ENCODE measurements at regions not wholly inside any gene's neighbourhood (a gene's known extent, or its start where the extent isn't known, plus 50 kb on each side); places are given as distances from the start of the nearest gene placed in this dataset.

DNA sequence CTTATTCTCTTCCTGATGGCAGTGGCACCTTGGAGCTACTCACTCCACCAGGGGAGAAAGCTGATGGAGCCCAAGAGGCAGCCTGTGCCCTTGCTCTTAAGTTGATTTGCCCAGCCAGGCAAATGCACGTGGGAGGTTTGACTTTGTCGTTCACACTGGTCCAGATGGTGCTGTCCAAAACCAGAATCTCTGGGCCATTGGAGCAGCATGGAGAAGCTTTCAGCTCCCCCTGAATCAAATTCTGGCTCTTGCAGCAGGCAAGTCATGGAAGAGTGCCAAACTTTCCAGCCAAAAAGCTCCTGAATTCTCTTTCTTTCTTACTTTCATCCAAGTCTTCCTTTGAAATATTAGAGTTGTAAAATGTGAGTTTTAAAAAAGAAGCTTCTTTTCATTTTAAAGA is 970.4 kb downstream of the RPA4 start:
- ChIA-PET RAD21 (ENCODE audit: low non-redundant PET in 1 of 2, low total read pairs in 2 of 2, uncharacterized antibody in 2 of 2, unreplicated experiment in 2 of 2) (no interaction called here), CTCF (no interaction called here), POLR2A (no interaction called here)
- no peaks in the 10 kb centered on the region for H3K9me2 ChIP-seq (ENCODE audit: insufficient read depth)
- no peaks in the 10 kb centered on the region for H4K20me1 ChIP-seq (ENCODE audit: insufficient read depth)
- TF ChIP-seq SRF (IDR thresholded peaks at IDR 0.05; ENCODE audit: low read depth) (no peak), FOSL1 (IDR thresholded peaks at IDR 0.05; ENCODE audit: low read depth) (no peak), POLR2AphosphoS5 (IDR thresholded peaks at IDR 0.05; ENCODE audit: low read depth, low read length) (no peak), YY1 (IDR thresholded peaks at IDR 0.05; ENCODE audit: extremely low read depth, insufficient replicate concordance, low read depth, low read length) (no peak), EZH2phosphoT487 (IDR thresholded peaks at IDR 0.05; ENCODE audit: borderline replicate concordance) (no peak), CEBPB (IDR thresholded peaks at IDR 0.05; ENCODE audit: low read depth) (no peak)
- TF ChIP-seq, protein P1, sequence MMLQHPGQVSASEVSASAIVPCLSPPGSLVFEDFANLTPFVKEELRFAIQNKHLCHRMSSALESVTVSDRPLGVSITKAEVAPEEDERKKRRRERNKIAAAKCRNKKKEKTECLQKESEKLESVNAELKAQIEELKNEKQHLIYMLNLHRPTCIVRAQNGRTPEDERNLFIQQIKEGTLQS (IDR thresholded peaks at IDR 0.05): no peak
- no peaks in the 10 kb centered on the region for H3K27me3 ChIP-seq (ENCODE audit: insufficient read depth, low read length)
- no peak for DNase-seq (ENCODE audit: low read depth, low spot score)
- H2AFZ ChIP-seq (ENCODE audit: low read depth, low read length, poor library complexity, severe bottlenecking): no peak overlapping the region
- H3K4me3 ChIP-seq (replicated peaks in 1 of 2; ENCODE audit: low read depth in 1 of 2, low read length in 2 of 2): no peak overlapping the region
- no peaks in the 10 kb centered on the region for H3K4me1 ChIP-seq (ENCODE audit: control insufficient read depth in 1 of 2, insufficient read depth in 2 of 2, low read length in 2 of 2)
- no peak overlapping the region for H3K27ac ChIP-seq (ENCODE audit: low read depth, low read length)
- intact Hi-C loops (cut with micrococcal nuclease): no loop called here
- H3K79me2 ChIP-seq (ENCODE audit: insufficient read depth, low read length): no peaks in the 10 kb centered on the region
- no TSS peak for BruUV-seq (replicated peaks)
- no peak for ATAC-seq
- H3K36me3 ChIP-seq (ENCODE audit: control insufficient read depth in 1 of 2, insufficient read depth in 2 of 2, low read length in 2 of 2): no peaks in the 10 kb centered on the region
- H3K9ac ChIP-seq (ENCODE audit: low read length): no peak overlapping the region
- H3K9me3 ChIP-seq (ENCODE audit: control insufficient read depth in 1 of 2, insufficient read depth in 1 of 2, low read depth in 1 of 2, low read length in 2 of 2): no peaks in the 10 kb centered on the region
- H3K4me2 ChIP-seq (ENCODE audit: low read length): no peak overlapping the region

DNA sequence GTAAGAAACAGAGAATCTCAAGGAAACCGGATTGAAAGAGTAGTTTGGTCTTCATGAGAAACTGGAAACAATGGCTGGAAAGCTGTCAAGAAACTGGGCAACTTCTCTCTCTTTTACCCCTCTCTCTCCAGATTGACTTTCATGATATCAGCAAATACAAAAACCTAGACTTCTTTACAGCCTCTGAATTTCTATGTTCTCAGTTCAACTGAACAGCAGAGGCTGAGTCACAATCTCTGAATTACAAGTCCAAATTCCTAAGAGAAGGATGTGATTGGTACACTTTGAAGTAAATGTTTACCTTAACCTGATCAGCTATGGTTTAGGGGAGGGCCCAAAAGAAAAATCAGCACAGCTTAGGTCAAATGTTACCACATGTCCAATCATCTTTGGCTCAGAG is 974.9 kb downstream of the RPA4 start:
- DNase-seq (ENCODE audit: low read depth, low spot score) (no peak), ATAC-seq (no peak)
- no peaks in the 10 kb centered on the region for H3K36me3 ChIP-seq (ENCODE audit: control insufficient read depth in 1 of 2, insufficient read depth in 2 of 2, low read length in 2 of 2)
- no peaks in the 10 kb centered on the region for H3K79me2 ChIP-seq (ENCODE audit: insufficient read depth, low read length)
- intact Hi-C loops (cut with micrococcal nuclease): no loop called here
- H3K9ac ChIP-seq (ENCODE audit: low read length): no peak overlapping the region
- H3K4me1 ChIP-seq (ENCODE audit: control insufficient read depth in 1 of 2, insufficient read depth in 2 of 2, low read length in 2 of 2): no peaks in the 10 kb centered on the region
- ChIA-PET CTCF (no interaction called here), RAD21 (ENCODE audit: low non-redundant PET in 1 of 2, low total read pairs in 2 of 2, uncharacterized antibody in 2 of 2, unreplicated experiment in 2 of 2) (no interaction called here), POLR2A (no interaction called here)
- H3K27ac ChIP-seq (ENCODE audit: low read depth, low read length): no peak overlapping the region
- BruUV-seq (replicated peaks): no TSS peak
- no peaks in the 10 kb centered on the region for H3K27me3 ChIP-seq (ENCODE audit: insufficient read depth, low read length)
- no peaks in the 10 kb centered on the region for H4K20me1 ChIP-seq (ENCODE audit: insufficient read depth)
- H3K4me2 ChIP-seq (ENCODE audit: low read length): no peak overlapping the region
- TF ChIP-seq, protein P1 (IDR thresholded peaks at IDR 0.05): no peak
- no peak for TF ChIP-seq POLR2A (IDR thresholded peaks at IDR 0.05; ENCODE audit: borderline replicate concordance, extremely low read depth, insufficient read depth, insufficient read length)
- no peak for TF ChIP-seq SIN3A (IDR thresholded peaks at IDR 0.05; ENCODE audit: low read depth)
- TF ChIP-seq CTCF (IDR thresholded peaks at IDR 0.05 in 2 of 3, conservative IDR thresholded peaks at IDR 0.05 in 1 of 3; ENCODE audit: borderline replicate concordance in 1 of 3, insufficient read depth in 1 of 3, low read depth in 2 of 3, low read length in 2 of 3): no peak
- H2AFZ ChIP-seq (ENCODE audit: low read depth, low read length, poor library complexity, severe bottlenecking): no peak overlapping the region
- H3K4me3 ChIP-seq (replicated peaks in 1 of 2; ENCODE audit: low read depth in 1 of 2, low read length in 2 of 2): no peak overlapping the region
- no peaks in the 10 kb centered on the region for H3K9me3 ChIP-seq (ENCODE audit: control insufficient read depth in 1 of 2, insufficient read depth in 1 of 2, low read depth in 1 of 2, low read length in 2 of 2)
- no peaks in the 10 kb centered on the region for H3K9me2 ChIP-seq (ENCODE audit: insufficient read depth)

Data from HCT116 (cell line).